Fibroblast of peridontal ligament (primary cell): ENCODE measurements at regions not wholly inside any gene's neighbourhood (a gene's known extent, or its start where the extent isn't known, plus 50 kb on each side); places are given as distances from the start of the nearest gene placed in this dataset.
"Not testable (repeated sequence)": the region's sequence is repeated elsewhere in the genome, so short reads cannot be mapped to it uniquely, and the experiment has no call there.

Source experiments
- DNase-seq: peaks from one replicate; pipeline ENCODE4 v3.0.0-alpha.2; 2010; ENCODE audit errors: extremely low read depth

GRCh38 chr3:176075046-176075445 is 1122.2 kb downstream of the TBL1XR1 start:
- no peak for DNase-seq

- DNase-seq = peak; percentile 84
These were observed 1123.2 kb downstream of the TBL1XR1 start for GRCh38 chr3:176074096-176074495.

- no peak for DNase-seq
These were observed 1125.3 kb downstream of the TBL1XR1 start for GRCh38 chr3:176071943-176072342.

GRCh38 chr3:176068750-176069149 is 1128.5 kb downstream of the TBL1XR1 start:
- no peak for DNase-seq

GRCh38 chr3:176058856-176059255 is 1138.4 kb downstream of the TBL1XR1 start:
- no peak for DNase-seq

- no peak for DNase-seq
These were observed 1141.4 kb downstream of the TBL1XR1 start for GRCh38 chr3:176055836-176056235.

- no peak for DNase-seq
These were observed 1145.5 kb downstream of the TBL1XR1 start for GRCh38 chr3:176051766-176052165.

GRCh38 chr3:176046703-176047102 is 1150.6 kb downstream of the TBL1XR1 start:
- DNase-seq = no peak

GRCh38 chr3:176041812-176042211 is 1155.5 kb downstream of the TBL1XR1 start:
- DNase-seq = peak; percentile 58

- DNase-seq = no peak
These were observed 1156.1 kb downstream of the TBL1XR1 start for GRCh38 chr3:176041185-176041584.

- DNase-seq = peak; percentile 36
These were observed 1159.6 kb downstream of the TBL1XR1 start for GRCh38 chr3:176037636-176038035.

- DNase-seq = no peak
These were observed 1165.2 kb downstream of the TBL1XR1 start for GRCh38 chr3:176032043-176032442.

- not testable (repeated sequence) for DNase-seq
These were observed 1157.1 kb downstream of the NAALADL2 start for GRCh38 chr3:176016203-176016602.

GRCh38 chr3:176015228-176015627 is 1156.1 kb downstream of the NAALADL2 start:
- DNase-seq = not testable (repeated sequence)

- no peak for DNase-seq
These were observed 1150.1 kb downstream of the NAALADL2 start for GRCh38 chr3:176009256-176009655.

GRCh38 chr3:176005564-176005963 is 1146.4 kb downstream of the NAALADL2 start:
- DNase-seq = peak; percentile 45

- no peak for DNase-seq
These were observed 1130.0 kb downstream of the NAALADL2 start for GRCh38 chr3:175989161-175989560.

- DNase-seq = peak; percentile 66
These were observed 1129.3 kb downstream of the NAALADL2 start for GRCh38 chr3:175988401-175988800.

- no peak for DNase-seq
These were observed 1126.6 kb downstream of the NAALADL2 start for GRCh38 chr3:175985781-175986180.

- peak; percentile 92 for DNase-seq
These were observed 1124.2 kb downstream of the NAALADL2 start for GRCh38 chr3:175983379-175983778.

GRCh38 chr3:175980486-175981090 is 1121.5 kb downstream of the NAALADL2 start:
- DNase-seq = peak; percentile 87

GRCh38 chr3:175977968-175978752 is 1119.0 kb downstream of the NAALADL2 start:
- DNase-seq = no peak

GRCh38 chr3:175969456-175969855 is 1110.3 kb downstream of the NAALADL2 start:
- no peak for DNase-seq
